Left hindlimb (tissue), 1 donor: ENCODE measurements at regions not wholly inside any gene's neighbourhood (a gene's known extent, or its start where the extent isn't known, plus 50 kb on each side); places are given as distances from the start of the nearest gene placed in this dataset.
"Not testable (repeated sequence)": the region's sequence is repeated elsewhere in the genome, so short reads cannot be mapped to it uniquely, and the experiment has no call there.

Experiments
- DNase-seq: peaks from one replicate; pipeline ENCODE4 v3.0.0-alpha.2; 2018

GRCh38 chr3:36095238-36095637 lies 285.1 kb upstream of the STAC start:
- DNase-seq = no peak

GRCh38 chr3:36097209-36097608 lies 283.1 kb upstream of the STAC start:
- no peak for DNase-seq

GRCh38 chr3:36114353-36114752 lies 266.0 kb upstream of the STAC start:
- DNase-seq = no peak

- DNase-seq = no peak
Observed at GRCh38 chr3:36124118-36124796, 256.0 kb upstream of the STAC start.

- no peak for DNase-seq
Observed at GRCh38 chr3:36132214-36132613, 248.1 kb upstream of the STAC start.

- DNase-seq = no peak
Observed at GRCh38 chr3:36135863-36136262, 244.4 kb upstream of the STAC start.

- DNase-seq = no peak
Observed at GRCh38 chr3:36142746-36143145, 237.6 kb upstream of the STAC start.

- no peak for DNase-seq
Observed at GRCh38 chr3:36146404-36146803, 233.9 kb upstream of the STAC start.

GRCh38 chr3:36147934-36148558 lies 232.3 kb upstream of the STAC start:
- DNase-seq = no peak

GRCh38 chr3:36149447-36149865 lies 230.8 kb upstream of the STAC start:
- DNase-seq = no peak

GRCh38 chr3:36155515-36155914 lies 224.8 kb upstream of the STAC start:
- no peak for DNase-seq

GRCh38 chr3:36164400-36164799 lies 215.9 kb upstream of the STAC start:
- DNase-seq = no peak

- no peak for DNase-seq
Observed at GRCh38 chr3:36165509-36166290, 214.6 kb upstream of the STAC start.

GRCh38 chr3:36166477-36166876 lies 213.8 kb upstream of the STAC start:
- DNase-seq = no peak

- no peak for DNase-seq
Observed at GRCh38 chr3:36172699-36173098, 207.6 kb upstream of the STAC start.

GRCh38 chr3:36175113-36175812 lies 205.0 kb upstream of the STAC start:
- no peak for DNase-seq

GRCh38 chr3:36175916-36176461 lies 204.3 kb upstream of the STAC start:
- no peak for DNase-seq

- DNase-seq = no peak
Observed at GRCh38 chr3:36178018-36178417, 202.3 kb upstream of the STAC start.

- no peak for DNase-seq
Observed at GRCh38 chr3:36182024-36182423, 198.3 kb upstream of the STAC start.

- DNase-seq = not testable (repeated sequence)
Observed at GRCh38 chr3:36187197-36187596, 193.1 kb upstream of the STAC start.

- DNase-seq = no peak
Observed at GRCh38 chr3:36192901-36193300, 187.4 kb upstream of the STAC start.

GRCh38 chr3:36193448-36193847 lies 186.9 kb upstream of the STAC start:
- DNase-seq = no peak

GRCh38 chr3:36196058-36196457 lies 184.2 kb upstream of the STAC start:
- DNase-seq = no peak
